ENCODE measurements at regions not wholly inside any gene's neighbourhood (a gene's known extent, or its start where the extent isn't known, plus 50 kb on each side); places are given as distances from the start of the nearest gene placed in this dataset.

DNA sequence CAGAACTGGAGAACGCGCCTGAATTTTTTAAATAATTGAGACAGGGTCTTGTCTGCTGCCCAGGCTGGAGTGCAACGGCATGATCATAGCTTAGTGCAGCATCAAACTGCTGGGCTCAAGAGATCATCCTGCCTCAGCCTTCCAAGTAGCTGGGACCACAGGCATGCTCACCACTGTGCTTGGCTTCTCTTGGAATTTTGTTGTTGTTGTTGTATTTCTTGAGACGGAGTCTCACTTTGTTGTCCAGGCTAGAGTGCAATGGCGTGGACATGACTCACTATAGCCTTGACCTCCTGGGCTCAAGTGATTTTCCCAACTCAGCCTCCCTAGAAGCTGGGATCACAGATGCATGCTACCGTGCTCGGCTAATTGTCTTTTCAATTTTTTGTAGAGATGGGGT lies 58.4 kb upstream of the DAB2IP start:
- TF ChIP-seq, protein P1, sequence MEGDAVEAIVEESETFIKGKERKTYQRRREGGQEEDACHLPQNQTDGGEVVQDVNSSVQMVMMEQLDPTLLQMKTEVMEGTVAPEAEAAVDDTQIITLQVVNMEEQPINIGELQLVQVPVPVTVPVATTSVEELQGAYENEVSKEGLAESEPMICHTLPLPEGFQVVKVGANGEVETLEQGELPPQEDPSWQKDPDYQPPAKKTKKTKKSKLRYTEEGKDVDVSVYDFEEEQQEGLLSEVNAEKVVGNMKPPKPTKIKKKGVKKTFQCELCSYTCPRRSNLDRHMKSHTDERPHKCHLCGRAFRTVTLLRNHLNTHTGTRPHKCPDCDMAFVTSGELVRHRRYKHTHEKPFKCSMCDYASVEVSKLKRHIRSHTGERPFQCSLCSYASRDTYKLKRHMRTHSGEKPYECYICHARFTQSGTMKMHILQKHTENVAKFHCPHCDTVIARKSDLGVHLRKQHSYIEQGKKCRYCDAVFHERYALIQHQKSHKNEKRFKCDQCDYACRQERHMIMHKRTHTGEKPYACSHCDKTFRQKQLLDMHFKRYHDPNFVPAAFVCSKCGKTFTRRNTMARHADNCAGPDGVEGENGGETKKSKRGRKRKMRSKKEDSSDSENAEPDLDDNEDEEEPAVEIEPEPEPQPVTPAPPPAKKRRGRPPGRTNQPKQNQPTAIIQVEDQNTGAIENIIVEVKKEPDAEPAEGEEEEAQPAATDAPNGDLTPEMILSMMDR (IDR thresholded peaks at IDR 0.05; ENCODE audit: partially characterized antibody, unreplicated experiment) = no peak
- no peak overlapping the region for H3K4me3 Mint-ChIP-seq (ENCODE audit: unreplicated experiment)
- peaks cover 2% of the 10 kb centered on the region for H3K9me3 Mint-ChIP-seq (ENCODE audit: unreplicated experiment)
- no peaks in the 10 kb centered on the region for H3K4me1 Mint-ChIP-seq (ENCODE audit: low read depth, unreplicated experiment)
- no peak overlapping the region for H3K27ac Mint-ChIP-seq (ENCODE audit: unreplicated experiment)
- H3K27me3 Mint-ChIP-seq (ENCODE audit: unreplicated experiment) = peaks cover 4% of the 10 kb centered on the region
- no peak for DNase-seq
- H3K36me3 Mint-ChIP-seq (ENCODE audit: unreplicated experiment) = no peaks in the 10 kb centered on the region

DNA sequence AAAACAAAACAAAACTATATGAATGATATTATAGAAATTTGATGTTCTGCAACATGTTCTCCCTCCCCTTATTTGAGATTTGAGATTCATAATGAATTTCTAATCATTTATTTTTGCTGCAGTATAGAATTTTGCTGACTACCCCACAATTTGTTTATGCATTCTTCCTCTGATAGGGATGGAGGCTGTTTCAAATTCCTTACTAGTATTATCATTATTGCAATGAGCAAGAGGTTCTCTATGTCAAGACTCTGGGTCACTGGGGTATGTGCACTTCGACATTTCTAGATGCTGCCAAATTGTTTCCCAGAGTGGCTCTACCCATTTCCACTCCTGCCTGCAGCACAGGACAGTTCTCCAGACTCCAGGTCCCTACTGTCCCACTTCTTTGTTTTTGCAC lies 54.9 kb upstream of the DAB2IP start:
- no peak overlapping the region for H3K4me3 Mint-ChIP-seq (ENCODE audit: unreplicated experiment)
- TF ChIP-seq, protein P1 (IDR thresholded peaks at IDR 0.05; ENCODE audit: partially characterized antibody, unreplicated experiment) = no peak
- no peak for DNase-seq
- H3K27ac Mint-ChIP-seq (ENCODE audit: unreplicated experiment) = no peak overlapping the region
- H3K36me3 Mint-ChIP-seq (ENCODE audit: unreplicated experiment) = no peaks in the 10 kb centered on the region
- H3K9me3 Mint-ChIP-seq (ENCODE audit: unreplicated experiment) = peaks cover 3% of the 10 kb centered on the region
- H3K4me1 Mint-ChIP-seq (ENCODE audit: low read depth, unreplicated experiment) = no peaks in the 10 kb centered on the region
- H3K27me3 Mint-ChIP-seq (ENCODE audit: unreplicated experiment) = peaks cover 10% of the 10 kb centered on the region

DNA sequence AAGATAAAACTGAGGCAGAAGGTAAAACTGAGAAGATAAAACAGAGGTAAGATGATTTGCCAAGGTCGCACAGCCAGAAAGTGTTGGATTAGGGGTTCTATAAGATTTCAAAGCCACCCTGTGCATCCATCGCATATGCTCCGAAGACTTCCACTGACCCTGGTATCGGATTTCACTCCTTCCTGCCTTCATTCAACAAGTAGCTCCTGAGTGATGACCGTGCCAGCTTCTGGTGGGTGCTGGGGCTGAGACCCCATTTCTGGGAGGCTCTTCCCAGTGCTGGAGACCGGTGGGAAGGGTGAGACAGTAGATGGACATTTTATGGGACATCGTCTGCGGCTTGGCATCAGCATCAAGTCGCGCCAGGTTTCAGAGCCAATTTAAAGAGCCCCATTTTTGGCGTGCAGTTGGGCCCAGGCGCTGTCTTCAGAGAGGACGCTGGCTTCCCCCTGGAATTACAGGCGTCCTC lies 53.7 kb upstream of the DAB2IP start:
- Mint-ChIP-seq H3K4me3 (ENCODE audit: unreplicated experiment) (peak overlapping the region; percentile 49), H3K27ac (ENCODE audit: unreplicated experiment) (no peak overlapping the region), H3K4me1 (ENCODE audit: low read depth, unreplicated experiment) (no peaks in the 10 kb centered on the region)

DNA sequence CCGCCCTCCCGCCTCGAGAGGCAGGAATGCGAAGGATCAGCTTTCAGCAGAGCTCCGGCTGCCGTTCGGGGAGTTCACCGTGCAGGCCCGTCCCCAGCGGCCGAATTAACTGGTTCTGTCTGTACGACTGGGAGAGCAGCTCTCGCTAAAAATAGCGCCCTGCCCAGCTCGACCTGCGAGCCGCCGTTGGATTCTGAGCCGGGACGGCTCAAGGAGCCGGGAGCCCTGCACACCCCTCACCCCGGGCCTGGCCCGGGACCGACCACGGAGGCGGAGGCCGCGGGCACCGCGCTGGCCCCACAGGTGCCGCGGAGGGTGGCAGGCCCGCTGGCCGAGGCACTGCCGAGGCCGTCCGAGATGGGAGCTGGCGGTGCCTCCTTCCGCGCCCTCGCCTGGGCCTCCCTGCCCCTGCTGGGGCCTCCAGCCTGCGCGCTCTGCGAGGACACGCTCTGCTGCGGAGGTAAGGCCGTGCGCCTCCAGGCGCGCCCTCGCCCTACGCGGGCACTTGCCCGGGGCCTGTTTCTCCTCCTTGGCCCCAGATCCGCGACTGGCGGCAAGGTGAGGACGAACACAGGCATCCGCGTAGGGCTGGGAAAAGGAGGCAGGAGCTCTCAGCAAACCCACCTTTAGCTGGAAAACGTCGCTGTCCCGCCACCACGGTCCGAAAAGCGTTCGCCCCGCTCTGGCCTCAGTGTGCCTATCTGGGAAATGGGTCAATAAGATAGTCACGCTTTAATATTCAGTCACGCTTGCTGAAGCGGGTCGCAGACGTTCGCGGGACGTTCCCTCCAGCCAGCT lies 53.1 kb upstream of the DAB2IP start:
- H3K9me3 Mint-ChIP-seq (ENCODE audit: unreplicated experiment) = peaks cover 3% of the 10 kb centered on the region
- H3K4me3 Mint-ChIP-seq (ENCODE audit: unreplicated experiment) = peak overlapping the region; percentile 73
- peaks cover 10% of the 10 kb centered on the region for H3K27me3 Mint-ChIP-seq (ENCODE audit: unreplicated experiment)
- peak; percentile 76 for DNase-seq
- H3K27ac Mint-ChIP-seq (ENCODE audit: unreplicated experiment) = no peak overlapping the region
- H3K36me3 Mint-ChIP-seq (ENCODE audit: unreplicated experiment) = no peaks in the 10 kb centered on the region
- no peaks in the 10 kb centered on the region for H3K4me1 Mint-ChIP-seq (ENCODE audit: low read depth, unreplicated experiment)
- TF ChIP-seq, protein P1 (IDR thresholded peaks at IDR 0.05; ENCODE audit: partially characterized antibody, unreplicated experiment) = no peak

More for the DNA sequence above, 53.7 kb upstream of the DAB2IP start:
- no peaks in the 10 kb centered on the region for H3K36me3 Mint-ChIP-seq (ENCODE audit: unreplicated experiment)
- DNase-seq = no peak
- peaks cover 3% of the 10 kb centered on the region for H3K9me3 Mint-ChIP-seq (ENCODE audit: unreplicated experiment)
- H3K27me3 Mint-ChIP-seq (ENCODE audit: unreplicated experiment) = peaks cover 10% of the 10 kb centered on the region
- TF ChIP-seq, protein P1 (IDR thresholded peaks at IDR 0.05; ENCODE audit: partially characterized antibody, unreplicated experiment) = no peak

All from glutamatergic neuron (in vitro differentiated cells).